ENCODE measurements at regions not wholly inside any gene's neighbourhood (a gene's known extent, or its start where the extent isn't known, plus 50 kb on each side); places are given as distances from the start of the nearest gene placed in this dataset.
A peak's percentile ranks its signal among the peaks of the same experiment; 100 is the strongest.

- no peak for ATAC-seq
Measured at GRCh38 chr17:77510133-77510796, 369.5 kb downstream of the SEC14L1 start.

GRCh38 chr17:77511514-77512061, 370.8 kb downstream of the SEC14L1 start:
- Mint-ChIP-seq H3K27ac (no peak overlapping the region), H3K9me3 (peaks cover 4% of the 10 kb centered on the region), H3K4me1 (no peaks in the 10 kb centered on the region), H3K27me3 (no peaks in the 10 kb centered on the region), H3K36me3 (no peaks in the 10 kb centered on the region), H3K4me3 (no peak overlapping the region)
- ATAC-seq: no peak

More at GRCh38 chr17:77510133-77510796, 369.5 kb downstream of the SEC14L1 start:
- Mint-ChIP-seq H3K4me1 (no peaks in the 10 kb centered on the region), H3K9me3 (peaks cover 4% of the 10 kb centered on the region), H3K27ac (no peak overlapping the region), H3K27me3 (no peaks in the 10 kb centered on the region), H3K36me3 (no peaks in the 10 kb centered on the region), H3K4me3 (no peak overlapping the region)

GRCh38 chr17:77512062-77512946, 371.5 kb downstream of the SEC14L1 start:
- Mint-ChIP-seq H3K4me1 (no peaks in the 10 kb centered on the region), H3K9me3 (peaks cover 4% of the 10 kb centered on the region), H3K27me3 (no peaks in the 10 kb centered on the region), H3K4me3 (no peak overlapping the region), H3K36me3 (no peaks in the 10 kb centered on the region), H3K27ac (no peak overlapping the region)
- no peak for ATAC-seq

GRCh38 chr17:77513045-77513444, 372.3 kb downstream of the SEC14L1 start:
- Mint-ChIP-seq H3K36me3 (no peaks in the 10 kb centered on the region), H3K9me3 (peaks cover 4% of the 10 kb centered on the region)

GRCh38 chr17:77515227-77515626, 374.5 kb downstream of the SEC14L1 start:
- Mint-ChIP-seq H3K4me3 (no peak overlapping the region), H3K36me3 (no peaks in the 10 kb centered on the region)

More at GRCh38 chr17:77513045-77513444, 372.3 kb downstream of the SEC14L1 start:
- H3K27ac Mint-ChIP-seq: no peak overlapping the region
- H3K27me3 Mint-ChIP-seq: no peaks in the 10 kb centered on the region
- no peak for ATAC-seq
- no peak overlapping the region for H3K4me3 Mint-ChIP-seq
- no peaks in the 10 kb centered on the region for H3K4me1 Mint-ChIP-seq

GRCh38 chr17:77516902-77517301, 376.1 kb downstream of the SEC14L1 start:
- no peak for ATAC-seq
- Mint-ChIP-seq H3K9me3 (peaks cover 1% of the 10 kb centered on the region), H3K27ac (no peak overlapping the region), H3K4me1 (no peaks in the 10 kb centered on the region), H3K36me3 (no peaks in the 10 kb centered on the region), H3K4me3 (no peak overlapping the region), H3K27me3 (no peaks in the 10 kb centered on the region)

More at GRCh38 chr17:77515227-77515626, 374.5 kb downstream of the SEC14L1 start:
- Mint-ChIP-seq H3K9me3 (peaks cover 4% of the 10 kb centered on the region), H3K27me3 (no peaks in the 10 kb centered on the region), H3K27ac (no peak overlapping the region), H3K4me1 (no peaks in the 10 kb centered on the region)
- no peak for ATAC-seq

GRCh38 chr17:77521076-77521475, 380.3 kb downstream of the SEC14L1 start:
- no peaks in the 10 kb centered on the region for H3K4me1 Mint-ChIP-seq
- no peaks in the 10 kb centered on the region for H3K36me3 Mint-ChIP-seq
- H3K4me3 Mint-ChIP-seq: no peak overlapping the region
- no peak overlapping the region for H3K27ac Mint-ChIP-seq
- peaks cover 12% of the 10 kb centered on the region for H3K27me3 Mint-ChIP-seq
- no peaks in the 10 kb centered on the region for H3K9me3 Mint-ChIP-seq
- no peak for ATAC-seq

GRCh38 chr17:77523540-77523939, 382.8 kb downstream of the SEC14L1 start:
- H3K9me3 Mint-ChIP-seq: no peaks in the 10 kb centered on the region
- H3K4me1 Mint-ChIP-seq: no peaks in the 10 kb centered on the region
- peaks cover 36% of the 10 kb centered on the region for H3K27me3 Mint-ChIP-seq
- no peak overlapping the region for H3K4me3 Mint-ChIP-seq
- H3K36me3 Mint-ChIP-seq: no peaks in the 10 kb centered on the region
- H3K27ac Mint-ChIP-seq: no peak overlapping the region
- no peak for ATAC-seq

GRCh38 chr17:77526259-77526711, 385.5 kb downstream of the SEC14L1 start:
- ATAC-seq: no peak
- no peaks in the 10 kb centered on the region for H3K36me3 Mint-ChIP-seq
- no peaks in the 10 kb centered on the region for H3K9me3 Mint-ChIP-seq
- no peak overlapping the region for H3K27ac Mint-ChIP-seq
- H3K4me1 Mint-ChIP-seq: no peaks in the 10 kb centered on the region
- H3K27me3 Mint-ChIP-seq: peaks cover 54% of the 10 kb centered on the region
- no peak overlapping the region for H3K4me3 Mint-ChIP-seq

GRCh38 chr17:77526728-77527350, 386.1 kb downstream of the SEC14L1 start:
- Mint-ChIP-seq H3K4me3 (no peak overlapping the region), H3K27me3 (peaks cover 54% of the 10 kb centered on the region), H3K27ac (no peak overlapping the region), H3K36me3 (no peaks in the 10 kb centered on the region), H3K9me3 (no peaks in the 10 kb centered on the region), H3K4me1 (no peaks in the 10 kb centered on the region)
- no peak for ATAC-seq

GRCh38 chr17:77527409-77527808, 386.6 kb downstream of the SEC14L1 start:
- H3K36me3 Mint-ChIP-seq: no peaks in the 10 kb centered on the region
- H3K27ac Mint-ChIP-seq: no peak overlapping the region
- H3K4me3 Mint-ChIP-seq: no peak overlapping the region
- ATAC-seq: no peak
- no peaks in the 10 kb centered on the region for H3K9me3 Mint-ChIP-seq
- no peaks in the 10 kb centered on the region for H3K4me1 Mint-ChIP-seq
- peaks cover 54% of the 10 kb centered on the region for H3K27me3 Mint-ChIP-seq

- H3K4me1 Mint-ChIP-seq: no peaks in the 10 kb centered on the region
- no peak overlapping the region for H3K4me3 Mint-ChIP-seq
- ATAC-seq: no peak
- H3K36me3 Mint-ChIP-seq: no peaks in the 10 kb centered on the region
- H3K27me3 Mint-ChIP-seq: peaks cover 54% of the 10 kb centered on the region
- H3K9me3 Mint-ChIP-seq: no peaks in the 10 kb centered on the region
- no peak overlapping the region for H3K27ac Mint-ChIP-seq
Measured at GRCh38 chr17:77527836-77528505, 387.2 kb downstream of the SEC14L1 start.

- Mint-ChIP-seq H3K27ac (no peak overlapping the region), H3K36me3 (no peaks in the 10 kb centered on the region), H3K4me3 (peak overlapping the region; percentile 33), H3K9me3 (no peaks in the 10 kb centered on the region), H3K4me1 (no peaks in the 10 kb centered on the region), H3K27me3 (peaks cover 54% of the 10 kb centered on the region)
- ATAC-seq: peak; percentile 17
Measured at GRCh38 chr17:77528516-77529327, 388.0 kb downstream of the SEC14L1 start.

GRCh38 chr17:77529328-77529650, 388.5 kb downstream of the SEC14L1 start:
- ATAC-seq: no peak
- H3K4me3 Mint-ChIP-seq: peak overlapping the region; percentile 33
- peaks cover 3% of the 10 kb centered on the region for H3K36me3 Mint-ChIP-seq
- no peaks in the 10 kb centered on the region for H3K4me1 Mint-ChIP-seq
- H3K27me3 Mint-ChIP-seq: peaks cover 59% of the 10 kb centered on the region
- H3K9me3 Mint-ChIP-seq: peaks cover 2% of the 10 kb centered on the region
- no peak overlapping the region for H3K27ac Mint-ChIP-seq
